Effector memory CD4-positive, alpha-beta T cell (primary cell): ENCODE measurements at regions not wholly inside any gene's neighbourhood (a gene's known extent, or its start where the extent isn't known, plus 50 kb on each side); places are given as distances from the start of the nearest gene placed in this dataset.

Experiments used
- DNase-seq, 3 donors: peaks; one replicate each; pipeline ENCODE4 v3.0.0-alpha.2; 2020
- H3K27ac ChIP-seq: 2 replicates; pipeline ENCODE4 v1.7.0; 2013; ENCODE audit warnings: mild to moderate bottlenecking, low read length, moderate library complexity; ENCODE audit not compliant: insufficient read depth, poor library complexity, severe bottlenecking
- H3K27me3 ChIP-seq: replicated peaks from 2 replicates; pipeline ENCODE4 v1.7.0; 2013; ENCODE audit warnings: mild to moderate bottlenecking, low read length; ENCODE audit not compliant: insufficient read depth, control insufficient read depth, poor library complexity, severe bottlenecking
- H3K36me3 ChIP-seq: 2 replicates; pipeline ENCODE4 v1.7.0; 2013; ENCODE audit warnings: mild to moderate bottlenecking, low read length, moderate library complexity; ENCODE audit not compliant: control insufficient read depth, insufficient read depth
- H3K4me1 ChIP-seq: 2 replicates; pipeline ENCODE4 v1.7.0; 2013; ENCODE audit warnings: low read length, mild to moderate bottlenecking; ENCODE audit not compliant: control insufficient read depth, insufficient read depth, poor library complexity, severe bottlenecking
- H3K4me3 ChIP-seq: 2 replicates; pipeline ENCODE4 v1.7.0; 2013; ENCODE audit warnings: low read length, low read depth, mild to moderate bottlenecking; ENCODE audit not compliant: insufficient read depth, poor library complexity, severe bottlenecking
- H3K9me3 ChIP-seq: 2 replicates; pipeline ENCODE4 v1.7.0; 2013; ENCODE audit warnings: mild to moderate bottlenecking, low read length, moderate library complexity; ENCODE audit not compliant: control insufficient read depth

DNA sequence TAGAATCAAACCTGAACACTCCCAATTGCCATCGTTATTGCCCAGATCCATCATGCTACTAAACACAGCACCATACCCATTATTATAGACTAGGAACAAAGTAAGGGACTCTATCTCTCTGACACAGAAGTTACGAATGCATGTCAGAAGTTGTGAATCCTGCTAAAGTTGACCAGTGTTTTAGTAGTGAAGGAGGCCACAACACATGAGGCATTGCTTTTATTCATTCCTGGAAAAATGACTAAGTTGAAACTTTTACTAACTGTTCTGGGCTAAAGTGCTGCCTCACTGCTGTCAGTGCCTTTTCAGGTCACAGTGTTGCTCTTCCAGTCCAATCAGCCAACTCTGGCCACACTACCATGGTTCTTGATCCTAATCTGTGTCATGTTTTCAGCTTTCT lies 911.1 kb downstream of the TTLL7 start:
- Histone ChIP-seq H3K4me3 (no peak overlapping the region), H3K9me3 (no peaks in the 10 kb centered on the region), H3K27me3 (no peaks in the 10 kb centered on the region), H3K27ac (no peak overlapping the region), H3K4me1 (no peaks in the 10 kb centered on the region), H3K36me3 (no peaks in the 10 kb centered on the region)
- DNase-seq = no peak

DNA sequence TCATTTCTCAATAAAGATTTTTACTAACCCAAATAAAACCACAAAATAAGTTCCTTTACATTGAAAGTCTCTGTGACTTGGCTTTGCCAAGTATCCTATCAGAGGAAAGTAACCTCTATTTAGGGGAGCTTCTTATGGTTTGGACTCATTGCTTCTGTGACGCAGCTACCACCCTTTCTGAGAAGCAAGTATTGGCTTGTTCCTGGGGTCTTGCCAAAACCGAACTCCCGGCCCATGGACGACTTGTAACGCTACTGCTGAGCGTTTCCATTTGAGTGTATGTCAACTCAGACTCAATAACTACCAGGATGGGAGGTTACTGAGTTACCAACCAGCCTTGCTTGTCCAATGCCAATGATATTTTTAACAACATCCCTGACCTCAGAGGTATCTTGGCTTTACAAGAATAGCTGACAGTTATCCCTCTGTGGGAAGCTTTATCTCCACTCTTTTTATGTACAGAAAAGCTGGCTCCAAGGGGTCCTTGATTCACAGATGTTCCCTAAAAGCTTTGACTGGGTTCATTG lies 911.9 kb downstream of the TTLL7 start:
- Histone ChIP-seq H3K27ac (no peak overlapping the region), H3K4me3 (no peak overlapping the region), H3K9me3 (no peaks in the 10 kb centered on the region), H3K4me1 (no peaks in the 10 kb centered on the region), H3K36me3 (no peaks in the 10 kb centered on the region), H3K27me3 (no peaks in the 10 kb centered on the region)
- DNase-seq = no peak

DNA sequence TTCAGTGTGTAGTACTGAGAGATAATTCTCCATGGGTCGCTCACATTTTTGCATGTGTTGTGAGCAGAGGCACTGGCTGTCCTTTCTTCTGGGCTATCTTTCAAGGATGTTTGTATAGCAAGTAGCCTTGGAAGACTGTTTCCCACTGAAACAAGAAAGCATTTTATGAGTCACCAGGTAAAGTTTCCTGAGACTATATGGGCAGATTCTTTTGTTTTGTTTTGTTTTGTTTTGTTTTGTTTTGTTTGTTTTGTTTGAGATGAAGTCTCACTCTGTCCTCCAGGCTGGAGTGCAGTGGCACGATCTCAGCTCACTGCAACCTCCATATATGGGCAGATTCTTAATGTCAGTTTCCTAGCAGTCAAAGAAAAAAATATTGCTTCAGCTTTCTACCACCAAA lies 912.6 kb downstream of the TTLL7 start:
- H3K4me1 ChIP-seq = no peaks in the 10 kb centered on the region
- no peak overlapping the region for H3K4me3 ChIP-seq
- no peaks in the 10 kb centered on the region for H3K27me3 ChIP-seq
- H3K9me3 ChIP-seq = no peaks in the 10 kb centered on the region
- no peaks in the 10 kb centered on the region for H3K36me3 ChIP-seq
- no peak for DNase-seq
- H3K27ac ChIP-seq = no peak overlapping the region

DNA sequence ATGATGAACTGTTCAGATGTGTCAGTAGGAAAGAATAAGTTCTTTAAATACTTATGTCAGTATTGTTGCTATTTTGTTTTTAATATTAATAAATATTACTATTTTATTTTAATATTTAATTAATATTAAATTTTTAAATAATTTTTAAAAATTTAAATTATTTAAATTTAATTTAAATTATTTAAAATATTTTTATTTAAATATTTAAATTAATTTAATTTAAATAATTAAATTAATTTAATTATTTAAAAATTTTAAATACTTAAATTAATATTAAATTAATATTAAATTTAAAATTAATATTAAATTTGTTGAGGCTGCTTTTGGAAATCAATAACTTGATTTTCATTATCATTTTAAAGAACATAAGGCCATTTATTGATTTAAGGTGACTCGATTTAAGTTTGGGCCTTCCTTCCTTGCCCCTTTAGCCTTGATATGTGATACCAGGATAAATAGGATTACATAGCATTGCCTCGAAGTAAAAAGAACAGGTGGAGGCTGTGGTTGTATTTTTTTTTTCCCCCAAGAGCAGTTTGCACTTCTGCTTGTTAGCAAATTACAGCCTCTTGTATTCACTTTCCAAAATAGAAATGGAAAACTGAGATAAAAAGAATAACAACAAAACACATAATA lies 915.2 kb downstream of the TTLL7 start:
- H3K9me3 ChIP-seq = no peaks in the 10 kb centered on the region
- no peaks in the 10 kb centered on the region for H3K36me3 ChIP-seq
- H3K4me1 ChIP-seq = no peaks in the 10 kb centered on the region
- DNase-seq = no peak
- no peak overlapping the region for H3K4me3 ChIP-seq
- no peaks in the 10 kb centered on the region for H3K27me3 ChIP-seq
- H3K27ac ChIP-seq = no peak overlapping the region

DNA sequence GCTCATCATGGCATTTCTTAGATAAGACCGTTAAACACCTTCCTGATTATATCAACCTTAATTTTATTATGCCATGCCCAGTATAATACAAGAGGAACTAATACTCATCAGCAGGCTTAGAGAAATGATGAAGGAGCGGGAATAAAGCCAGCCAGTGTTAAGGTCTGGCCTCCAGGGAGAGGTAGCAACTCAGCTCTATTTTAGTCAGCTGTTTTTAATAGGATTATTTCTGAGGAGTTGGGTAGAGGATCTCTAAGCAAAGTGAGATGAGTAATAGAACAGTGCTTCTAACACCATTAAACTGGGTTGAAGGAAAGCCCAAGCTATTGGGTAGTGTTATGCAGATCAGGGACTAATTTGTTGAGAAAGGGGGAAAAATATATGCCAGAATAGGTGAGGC lies 921.5 kb downstream of the TTLL7 start:
- Histone ChIP-seq H3K4me3 (no peak overlapping the region), H3K27me3 (no peaks in the 10 kb centered on the region), H3K9me3 (peaks cover 3% of the 10 kb centered on the region), H3K4me1 (no peaks in the 10 kb centered on the region), H3K36me3 (no peaks in the 10 kb centered on the region), H3K27ac (no peak overlapping the region)
- no peak for DNase-seq

DNA sequence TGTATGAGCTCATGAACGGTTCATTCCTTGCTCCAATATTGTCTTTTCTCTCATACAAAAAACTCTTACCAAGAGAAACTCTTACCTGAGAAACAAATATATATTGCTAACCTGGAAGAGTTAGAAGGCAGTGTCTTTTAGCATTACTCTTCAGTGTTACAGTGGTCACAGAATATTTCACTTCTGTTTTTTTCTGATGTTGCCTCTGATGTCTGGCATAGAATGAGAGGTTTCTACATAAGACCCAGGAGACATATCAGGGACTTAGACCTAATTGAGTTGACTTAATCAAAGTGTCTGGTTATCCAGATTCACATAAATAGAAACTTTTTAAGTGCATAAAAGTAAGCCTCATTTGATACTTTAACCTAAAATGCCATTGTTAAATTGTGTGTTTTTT lies 923.8 kb downstream of the TTLL7 start:
- peaks cover 3% of the 10 kb centered on the region for H3K9me3 ChIP-seq
- no peaks in the 10 kb centered on the region for H3K27me3 ChIP-seq
- no peak overlapping the region for H3K4me3 ChIP-seq
- no peak overlapping the region for H3K27ac ChIP-seq
- H3K4me1 ChIP-seq = no peaks in the 10 kb centered on the region
- DNase-seq = no peak
- no peaks in the 10 kb centered on the region for H3K36me3 ChIP-seq

DNA sequence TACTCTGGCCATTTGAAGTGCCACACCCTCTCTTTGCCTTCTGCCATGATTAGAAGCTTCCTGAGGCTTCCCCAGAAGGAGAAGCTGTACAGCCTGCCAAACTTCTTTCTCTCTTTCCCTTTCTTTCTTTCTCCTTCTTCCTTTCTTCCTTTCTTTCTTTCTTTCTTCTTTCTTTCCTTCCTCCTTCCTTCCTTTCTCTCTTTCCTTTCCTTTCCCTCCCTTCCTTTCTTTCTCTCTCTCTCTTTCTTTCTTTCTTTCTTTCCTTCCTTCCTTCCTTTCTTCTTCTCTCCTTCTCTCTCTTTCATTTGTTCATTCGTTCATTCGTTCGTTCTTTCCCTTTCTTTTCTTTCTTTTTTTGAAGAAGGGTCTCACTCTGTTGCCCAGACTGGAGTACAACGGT lies 931.0 kb downstream of the TTLL7 start:
- DNase-seq = no peak
- Histone ChIP-seq H3K36me3 (no peaks in the 10 kb centered on the region), H3K4me1 (no peaks in the 10 kb centered on the region), H3K4me3 (no peak overlapping the region), H3K27ac (no peak overlapping the region), H3K27me3 (no peaks in the 10 kb centered on the region), H3K9me3 (no peaks in the 10 kb centered on the region)

DNA sequence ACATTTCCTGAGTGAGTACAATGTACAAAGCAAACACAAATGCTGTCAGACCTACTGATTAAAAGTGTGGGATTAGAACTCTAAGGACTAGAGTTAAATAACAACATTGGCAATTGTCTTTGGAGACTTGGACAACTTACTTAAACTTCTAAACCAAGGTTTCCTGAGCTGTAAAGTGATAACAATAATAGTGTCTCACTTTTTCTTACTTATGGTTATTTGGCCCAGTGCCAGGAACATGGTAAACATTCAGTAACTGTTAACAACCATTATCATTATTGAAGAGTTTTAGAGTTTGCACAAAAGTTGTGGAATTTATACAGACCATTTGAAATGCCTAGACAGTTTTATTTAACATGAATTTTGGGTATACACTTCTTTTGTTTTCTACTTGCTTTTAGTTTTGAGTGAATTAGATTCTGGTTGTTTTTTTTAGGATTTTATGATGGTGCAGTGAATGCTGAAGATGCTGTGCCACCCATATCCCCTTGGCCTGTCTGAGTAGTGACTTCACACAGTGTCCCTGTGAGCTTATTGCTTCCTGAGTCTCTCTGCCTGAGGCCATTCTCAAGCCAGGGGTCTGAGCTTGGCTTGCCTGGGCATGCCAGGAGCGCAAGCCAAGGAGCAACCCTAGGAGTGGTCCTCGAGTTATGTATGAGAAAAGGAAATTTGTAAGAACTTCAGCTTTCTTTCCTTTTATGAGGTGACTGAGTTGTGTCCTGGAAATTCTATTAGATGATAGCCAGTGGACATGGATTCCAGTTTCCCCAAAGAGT lies 932.8 kb downstream of the TTLL7 start:
- H3K4me3 ChIP-seq = no peak overlapping the region
- no peaks in the 10 kb centered on the region for H3K36me3 ChIP-seq
- no peaks in the 10 kb centered on the region for H3K27me3 ChIP-seq
- DNase-seq = no peak
- H3K27ac ChIP-seq = no peak overlapping the region
- no peaks in the 10 kb centered on the region for H3K9me3 ChIP-seq
- no peaks in the 10 kb centered on the region for H3K4me1 ChIP-seq

DNA sequence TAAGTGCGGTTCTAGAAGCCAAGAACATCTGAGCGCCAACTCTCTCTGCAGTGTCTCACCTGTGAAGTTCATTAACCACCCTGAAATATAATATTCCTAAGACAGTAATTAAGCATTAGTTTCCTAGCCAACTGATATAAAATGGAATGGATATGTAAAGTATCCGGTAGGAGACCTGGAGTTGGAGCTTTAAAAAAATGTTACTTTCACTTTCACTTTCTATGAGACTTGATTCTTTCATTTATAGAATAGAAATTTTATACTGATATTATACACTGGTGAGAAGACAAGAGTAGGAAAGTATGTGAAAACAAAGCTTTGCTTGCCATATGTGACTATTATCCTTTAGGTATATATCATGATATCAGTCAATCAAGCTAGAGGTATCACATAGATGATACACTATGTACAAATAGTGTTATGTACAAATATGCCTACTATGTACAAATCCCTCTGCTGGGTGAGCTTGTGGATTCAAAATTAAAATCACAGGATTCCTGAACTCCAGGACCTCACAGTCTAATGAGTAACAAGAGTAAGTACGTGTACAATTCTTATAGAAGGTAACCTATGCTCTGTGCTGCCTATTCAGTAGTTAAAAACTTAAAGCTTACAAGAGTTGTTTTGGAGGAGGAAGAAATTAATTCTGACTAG lies 934.2 kb downstream of the TTLL7 start:
- H3K4me3 ChIP-seq = no peak overlapping the region

More for the DNA sequence above, 934.2 kb downstream of the TTLL7 start:
- H3K9me3 ChIP-seq = no peaks in the 10 kb centered on the region
- no peak for DNase-seq
- H3K27ac ChIP-seq = no peak overlapping the region
- H3K4me1 ChIP-seq = no peaks in the 10 kb centered on the region
- H3K27me3 ChIP-seq = no peaks in the 10 kb centered on the region
- no peaks in the 10 kb centered on the region for H3K36me3 ChIP-seq
